Activated naive CD4-positive, alpha-beta T cell (primary cell): ENCODE measurements at regions not wholly inside any gene's neighbourhood (a gene's known extent, or its start where the extent isn't known, plus 50 kb on each side); places are given as distances from the start of the nearest gene placed in this dataset.
"Not testable (repeated sequence)": the region's sequence is repeated elsewhere in the genome, so short reads cannot be mapped to it uniquely, and the experiment has no call there.

Experiments
- DNase-seq, 4 experiments: peaks; one replicate each; lab custom pipeline; 2025; lab: John Stamatoyannopoulos, UW

DNA sequence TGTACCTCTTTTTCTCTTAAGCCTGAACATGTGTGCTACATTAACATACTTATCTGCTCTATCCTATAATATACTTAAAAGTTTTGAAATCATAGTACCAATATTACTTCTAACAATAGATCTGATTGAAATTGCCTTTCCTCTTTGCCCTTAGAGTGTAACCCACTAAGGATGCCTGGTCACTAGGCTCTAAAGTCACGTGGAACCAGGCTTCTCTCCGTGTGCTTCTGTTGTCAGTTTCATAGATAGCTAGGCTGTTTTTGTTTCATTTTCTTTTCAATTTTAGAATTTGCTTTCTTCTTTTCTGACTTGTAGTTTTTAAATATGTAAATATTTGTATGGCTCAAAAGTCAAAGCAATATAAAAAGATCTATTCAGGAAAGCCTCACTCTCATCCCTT lies 100.5 kb upstream of the PZP start:
- DNase-seq = not testable (repeated sequence)

DNA sequence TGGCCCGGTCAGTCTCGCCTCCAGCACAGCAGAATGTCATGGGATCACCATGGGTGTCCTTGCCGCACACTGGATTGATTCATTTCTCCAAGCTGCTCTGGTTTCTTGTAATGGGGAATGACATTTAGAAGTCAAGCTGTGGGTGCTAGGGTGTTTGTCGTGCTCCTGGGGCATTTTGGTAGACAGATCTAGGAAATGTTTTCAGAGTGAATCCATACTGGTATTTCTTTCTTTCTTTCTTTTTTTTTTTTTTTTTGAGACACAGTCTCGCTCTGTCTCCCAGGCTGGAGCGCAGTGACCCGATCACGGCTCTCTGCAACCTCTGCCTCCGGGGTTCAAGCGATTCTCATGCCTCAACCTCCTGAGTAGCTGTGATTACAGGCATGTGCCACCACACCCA lies 100.0 kb upstream of the PZP start:
- not testable (repeated sequence) for DNase-seq

DNA sequence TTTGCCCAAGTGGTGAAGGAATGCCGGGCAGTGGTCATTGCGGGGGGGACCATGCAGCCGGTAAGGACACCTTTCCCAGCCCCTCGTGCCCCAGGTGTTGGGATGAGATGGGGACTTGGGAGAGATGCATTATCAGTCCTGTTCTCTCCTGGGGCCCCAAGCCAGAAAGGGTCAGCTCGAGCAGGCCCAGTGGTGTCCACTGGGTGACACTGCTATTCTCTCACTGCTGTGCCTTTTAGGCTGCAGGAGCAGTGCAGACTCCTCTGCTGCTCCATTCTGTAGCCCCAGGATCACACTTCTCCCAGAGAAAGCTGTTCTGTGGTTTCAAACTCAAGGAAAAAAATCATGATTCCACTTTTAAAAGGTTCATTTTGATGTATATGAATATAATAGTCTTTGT lies 99.1 kb upstream of the PZP start:
- DNase-seq = not testable (repeated sequence)

DNA sequence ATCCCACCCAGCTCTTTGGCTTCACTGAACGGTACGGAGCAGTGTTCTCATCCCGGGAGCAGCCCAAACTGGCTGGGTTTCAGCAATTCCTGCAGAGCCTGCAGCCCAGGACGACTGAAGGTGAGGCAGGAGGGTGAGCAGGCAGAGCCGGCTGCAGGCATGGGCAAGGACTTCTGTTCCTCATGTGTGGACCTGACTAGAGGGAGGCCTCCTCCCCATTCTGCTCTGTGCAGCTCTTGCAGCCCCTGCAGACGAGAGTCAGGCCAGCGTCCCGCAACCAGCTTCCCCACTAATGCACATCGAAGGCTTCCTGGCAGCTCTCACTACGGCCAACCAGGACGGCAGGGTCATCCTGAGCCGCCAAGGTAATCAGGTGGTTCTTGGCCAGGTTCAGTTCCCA lies 97.8 kb upstream of the PZP start:
- not testable (repeated sequence) for DNase-seq

DNA sequence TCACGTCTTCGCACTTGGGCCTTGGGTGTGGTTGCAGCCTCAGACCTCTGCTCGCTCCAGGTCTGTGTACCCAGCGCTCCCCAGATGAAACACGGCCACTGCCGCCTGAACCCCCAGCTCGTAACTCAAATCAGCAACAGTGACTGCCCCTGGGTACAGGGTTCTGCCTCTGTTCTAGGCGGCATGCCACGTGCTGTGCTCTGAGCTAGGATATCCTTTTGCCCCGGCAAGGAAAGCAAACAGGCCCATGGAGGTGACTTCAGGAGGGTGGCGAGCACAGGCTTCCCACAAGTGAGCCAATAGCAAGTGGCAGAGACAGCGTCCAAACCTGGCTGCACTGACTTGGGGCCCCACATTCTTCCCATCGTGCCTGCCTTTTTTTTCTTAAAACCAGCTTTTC lies 96.3 kb upstream of the PZP start:
- DNase-seq = not testable (repeated sequence)

DNA sequence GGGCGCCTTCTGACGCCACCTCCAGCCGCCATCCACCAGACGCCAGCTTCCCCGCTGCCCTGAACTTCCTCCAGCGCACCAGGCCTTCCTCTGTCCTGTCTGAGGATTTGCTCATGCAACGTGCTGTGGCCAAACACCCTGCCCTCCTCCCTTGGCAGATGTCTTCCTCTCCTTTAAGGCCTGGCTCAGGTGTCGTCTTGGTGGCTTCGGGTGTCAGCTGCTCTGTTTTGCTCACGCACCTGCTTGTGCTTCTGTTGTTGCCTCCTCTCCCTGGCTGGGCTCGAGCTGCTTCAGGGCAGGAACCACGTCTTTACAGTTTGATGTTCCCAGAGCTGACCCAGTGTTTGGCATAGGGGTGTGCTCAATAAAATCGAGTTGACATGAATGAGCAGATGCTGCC lies 87.7 kb upstream of the PZP start:
- not testable (repeated sequence) for DNase-seq

DNA sequence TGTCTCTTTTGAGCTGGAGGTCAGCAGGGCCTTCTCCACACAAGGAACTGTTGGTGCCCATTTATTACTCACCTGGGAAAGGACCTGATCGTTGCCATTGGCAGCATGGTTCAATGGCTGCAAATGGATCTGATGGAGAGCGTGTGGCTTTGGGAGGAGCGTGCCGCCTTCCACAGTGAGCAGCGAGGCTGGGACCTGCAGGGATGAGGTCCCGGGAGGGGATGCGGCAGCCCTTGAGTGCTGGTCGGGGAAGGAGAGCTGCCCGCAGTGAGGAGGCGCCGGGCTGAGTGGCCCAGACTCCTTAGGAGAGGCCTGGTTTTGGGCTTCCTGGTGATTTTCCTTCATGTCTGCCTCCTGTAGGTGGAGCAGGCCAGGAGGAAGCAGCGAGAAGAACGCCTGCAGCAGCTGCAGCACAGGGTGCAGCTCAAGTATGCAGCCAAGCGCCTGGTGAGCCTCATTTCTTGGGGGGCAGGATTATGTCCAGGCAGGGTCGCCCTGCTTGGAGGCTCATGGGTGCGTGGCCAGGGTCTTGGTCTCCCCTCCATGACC lies 86.0 kb upstream of the PZP start:
- not testable (repeated sequence) for DNase-seq

DNA sequence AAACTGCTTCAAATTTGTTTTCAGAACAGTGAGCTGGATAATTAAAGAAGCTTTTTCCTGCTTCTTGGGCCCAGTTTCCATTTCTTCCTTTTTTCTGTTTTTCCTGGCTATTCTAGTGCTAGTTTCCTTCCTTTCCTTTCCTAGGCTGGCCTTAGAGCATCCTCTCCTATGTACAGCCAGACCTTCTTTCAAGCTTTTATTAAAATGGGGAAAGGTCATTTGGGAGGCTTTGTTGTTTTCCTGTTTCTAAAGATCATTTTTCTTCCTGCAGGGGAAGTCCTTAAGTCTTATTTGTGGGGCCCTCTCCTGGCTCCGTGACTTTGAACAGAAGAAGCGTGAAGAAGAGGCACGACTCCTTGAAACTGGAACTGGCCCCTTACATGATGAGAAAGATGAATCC lies 85.2 kb upstream of the PZP start:
- DNase-seq = not testable (repeated sequence)

DNA sequence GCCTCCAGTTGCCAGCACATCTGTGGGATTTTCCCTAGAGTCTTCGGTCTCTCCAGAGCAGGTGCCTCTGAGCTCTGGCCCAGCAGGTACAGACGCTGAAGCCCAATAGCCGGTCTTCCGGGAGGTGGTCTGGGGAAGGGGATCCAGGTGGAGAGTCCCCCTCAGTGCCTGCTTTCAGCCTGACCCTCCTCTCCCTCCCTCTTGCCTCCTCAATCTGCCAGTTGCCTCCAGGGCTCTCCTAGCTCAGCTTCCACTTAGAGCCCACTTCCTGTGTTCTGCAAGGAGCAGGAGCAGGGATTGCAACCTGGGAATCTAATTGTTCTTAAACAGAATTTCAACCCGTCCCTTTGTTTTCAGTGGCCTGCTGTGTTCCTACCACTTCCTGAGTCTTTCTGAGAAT lies 81.8 kb upstream of the PZP start:
- DNase-seq = not testable (repeated sequence)

DNA sequence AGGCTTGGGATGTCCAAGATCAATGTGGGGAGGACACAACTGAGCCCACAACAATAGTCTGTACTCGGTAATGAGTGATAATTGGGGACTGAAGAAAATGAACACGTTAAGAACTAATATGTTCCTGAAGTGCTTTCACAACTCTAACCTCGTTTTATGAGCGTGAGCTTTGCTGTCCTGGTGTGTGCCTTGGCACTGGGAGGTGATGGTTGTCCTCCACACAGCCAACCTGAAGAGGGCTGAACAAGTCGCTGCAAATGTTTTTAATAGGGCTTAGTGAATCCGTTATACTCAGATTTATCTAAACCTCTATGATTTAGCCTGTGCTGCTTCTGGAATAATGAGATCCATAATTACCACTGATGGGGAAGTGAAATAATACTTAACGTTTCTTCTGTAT lies 76.5 kb upstream of the PZP start:
- DNase-seq = not testable (repeated sequence)

DNA sequence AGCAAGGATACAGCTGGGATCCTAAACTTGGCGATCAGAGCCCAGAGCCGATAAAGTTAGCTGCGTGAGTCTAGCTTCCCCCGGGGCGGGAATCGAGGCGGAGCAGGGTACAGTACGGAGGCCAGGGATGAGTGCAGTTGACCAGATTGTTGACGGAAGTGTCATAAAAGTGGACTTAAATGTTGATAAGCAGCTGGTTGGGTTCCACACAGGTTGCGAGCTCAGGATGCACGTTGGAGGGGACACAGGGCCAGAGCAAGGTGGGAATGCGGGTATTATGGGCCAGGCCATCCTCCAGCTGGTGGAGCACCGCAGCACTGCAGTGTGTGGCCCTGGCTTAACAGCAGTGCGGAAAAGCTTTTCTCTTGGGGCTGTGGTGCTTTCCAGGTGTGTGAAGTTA lies 76.0 kb upstream of the PZP start:
- not testable (repeated sequence) for DNase-seq

DNA sequence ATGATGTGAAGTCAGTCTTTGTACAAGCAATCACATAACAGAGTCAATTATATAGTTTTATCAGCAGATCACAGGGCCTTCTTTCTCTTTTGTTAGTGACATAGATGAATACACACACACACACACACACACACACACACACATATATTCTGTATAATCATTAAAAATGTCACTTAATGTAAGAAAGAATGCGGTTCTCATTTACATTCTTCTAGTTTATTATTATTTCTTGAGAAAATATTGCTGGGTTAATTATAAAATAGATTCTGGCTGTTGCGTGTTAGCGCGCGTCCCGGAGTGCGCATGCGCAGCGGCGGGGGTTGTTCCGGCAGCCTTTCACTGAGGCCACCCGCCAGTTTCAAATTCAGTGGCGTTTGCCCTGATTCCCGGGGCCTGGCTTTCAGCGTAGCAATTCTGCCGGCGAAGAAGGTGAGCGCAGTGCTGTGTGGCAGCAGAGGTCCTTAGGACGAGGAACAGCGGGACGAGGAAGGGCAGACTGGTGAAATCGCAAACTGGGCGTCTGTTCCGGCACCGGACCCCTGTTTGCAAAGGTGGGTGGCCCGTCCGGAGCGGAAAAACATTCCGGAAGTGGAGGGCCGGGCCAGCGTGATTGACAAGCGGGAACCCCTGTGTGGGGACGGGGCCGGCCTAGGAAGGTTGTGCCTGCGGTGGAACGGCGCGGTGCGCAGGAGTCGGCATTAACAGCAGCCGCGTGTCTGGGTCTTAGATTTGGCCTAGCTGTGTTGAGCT lies 75.3 kb upstream of the PZP start:
- DNase-seq = peak; percentile 34 to 83 (median 74)

DNA sequence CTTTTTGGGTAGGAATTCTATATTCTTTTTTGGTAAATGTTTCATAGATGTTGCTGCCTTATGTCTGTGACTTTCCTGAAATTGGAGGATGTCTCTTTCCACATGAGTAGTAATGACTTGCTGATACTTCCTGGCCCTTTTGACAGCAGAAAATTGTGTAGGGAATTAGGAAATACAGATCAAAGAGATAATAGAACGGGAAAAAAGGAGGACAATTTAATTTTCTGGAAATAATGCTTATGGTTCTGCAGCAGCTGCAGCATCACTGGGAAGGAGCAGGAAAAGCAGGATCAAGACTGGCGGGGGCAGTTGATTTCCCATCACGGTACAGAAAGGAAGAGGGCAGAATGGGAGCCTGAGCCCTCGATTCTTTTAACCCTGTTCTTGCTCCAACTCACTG lies 68.8 kb upstream of the PZP start:
- no peak for DNase-seq

DNA sequence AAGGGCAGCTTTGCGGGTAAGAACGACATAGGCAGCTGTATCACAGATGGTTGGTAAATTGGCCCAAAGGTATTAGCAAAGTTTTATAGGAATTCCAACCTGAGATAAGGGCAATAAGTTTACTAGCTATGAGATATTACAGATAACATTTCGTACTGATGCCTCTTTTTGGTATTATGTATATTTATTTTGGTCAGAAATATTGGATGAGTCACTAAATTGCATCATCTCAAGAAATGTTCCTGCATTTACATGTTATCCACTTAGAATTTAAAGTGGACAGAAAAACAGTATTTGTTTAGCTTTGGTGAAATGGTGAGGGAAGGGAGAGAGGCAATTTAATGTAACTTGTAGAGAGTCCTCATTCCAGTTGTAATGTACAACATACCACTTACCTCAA lies 65.1 kb upstream of the PZP start:
- DNase-seq = no peak

DNA sequence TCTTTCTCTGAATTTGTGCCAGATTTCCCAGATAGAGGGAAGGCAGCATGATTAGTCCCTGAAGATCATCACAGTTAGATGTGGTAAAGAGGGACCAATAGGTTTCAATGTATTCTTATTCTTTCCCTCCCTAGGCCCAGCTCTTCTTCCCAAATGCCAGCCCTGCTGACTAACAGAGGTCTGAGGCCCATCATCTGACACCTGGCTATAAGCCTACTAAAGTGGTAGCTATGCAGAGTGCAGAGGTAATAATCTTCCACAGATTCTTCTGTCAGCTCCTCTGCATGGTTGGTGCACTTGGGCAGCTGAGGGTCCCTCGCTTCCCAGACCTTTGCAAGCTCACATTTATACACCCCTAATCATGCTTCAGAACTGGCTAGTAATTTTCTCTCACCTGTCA lies 63.7 kb upstream of the PZP start:
- no peak for DNase-seq

DNA sequence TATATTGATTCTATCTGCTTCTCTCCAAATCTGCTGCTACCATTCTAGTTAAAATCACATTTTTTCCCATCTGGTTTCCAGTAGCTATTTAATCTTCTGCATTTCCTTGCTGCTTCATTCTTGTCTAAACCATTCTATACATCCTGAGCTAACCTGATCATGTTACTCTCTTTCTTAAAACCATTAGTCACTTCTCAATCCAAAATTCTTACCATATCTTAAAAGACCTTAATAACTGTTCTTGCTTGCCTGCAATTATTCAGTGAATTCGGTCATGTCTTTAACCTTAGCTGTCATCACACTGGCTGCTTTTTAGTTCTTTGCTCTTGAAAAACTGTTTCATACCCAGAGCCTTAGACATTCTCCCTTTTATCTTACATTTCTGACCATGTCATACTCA lies 56.4 kb upstream of the PZP start:
- DNase-seq = no peak

DNA sequence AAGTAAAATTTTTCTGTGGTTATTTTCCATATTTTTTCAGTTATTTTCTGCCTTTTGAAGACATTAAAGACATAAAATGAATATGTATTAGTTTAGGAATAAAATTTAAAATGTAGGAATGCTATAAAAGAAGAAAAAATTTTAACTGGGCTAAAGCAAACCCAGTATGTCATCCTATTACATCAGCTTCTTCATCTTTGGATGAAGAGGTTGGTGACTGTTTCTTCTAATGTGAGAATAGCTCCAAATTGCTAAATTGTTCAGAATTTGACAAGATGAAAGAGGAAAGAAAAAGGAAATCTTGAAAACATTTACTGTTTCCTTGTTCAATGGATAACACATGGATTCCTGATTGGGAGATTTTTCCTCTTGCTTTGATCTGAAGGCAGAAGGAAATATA lies 52.7 kb upstream of the PZP start:
- no peak for DNase-seq

DNA sequence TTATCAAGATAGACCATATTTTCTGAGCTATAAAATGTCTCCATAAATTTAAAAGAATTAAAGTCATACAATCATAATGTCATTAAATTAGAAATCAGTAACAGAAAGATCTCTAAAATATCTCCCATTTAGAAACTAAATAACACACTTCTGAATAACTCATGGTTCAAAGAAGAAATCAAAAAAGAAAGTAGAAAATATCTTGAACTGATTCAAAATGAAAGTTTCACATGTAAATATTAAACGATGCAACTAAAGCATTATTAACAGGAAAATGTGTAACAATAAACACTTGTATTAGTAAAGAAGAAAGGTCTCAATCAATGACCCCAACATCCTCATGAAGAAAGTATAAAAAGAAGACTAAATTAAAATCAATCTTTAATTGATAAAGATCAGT lies 50.5 kb upstream of the PZP start:
- no peak for DNase-seq
